ENCODE measurements at regions not wholly inside any gene's neighbourhood (a gene's known extent, or its start where the extent isn't known, plus 50 kb on each side); places are given as distances from the start of the nearest gene placed in this dataset.
"Not testable (repeated sequence)": the region's sequence is repeated elsewhere in the genome, so short reads cannot be mapped to it uniquely, and the experiment has no call there.

GRCh38 chr21:6428498-6429092, 4092.8 kb upstream of the TPTE start:
- H3K4me1 Mint-ChIP-seq; CTCF ChIA-PET; H3K9me3 Mint-ChIP-seq (ENCODE audit: low read depth); H3K36me3 Mint-ChIP-seq; H3K27me3 Mint-ChIP-seq; H3K27ac Mint-ChIP-seq; DNase-seq; ATAC-seq; H3K4me3 Mint-ChIP-seq: not testable (repeated sequence)

- CTCF ChIA-PET; H3K9me3 Mint-ChIP-seq (ENCODE audit: low read depth); ATAC-seq: not testable (repeated sequence)
Measured at GRCh38 chr21:6429924-6430323, 4091.5 kb upstream of the TPTE start.

GRCh38 chr21:6433149-6433548, 4088.2 kb upstream of the TPTE start:
- H3K27me3 Mint-ChIP-seq; H3K4me3 Mint-ChIP-seq; ATAC-seq; DNase-seq; H3K4me1 Mint-ChIP-seq; H3K9me3 Mint-ChIP-seq (ENCODE audit: low read depth); H3K36me3 Mint-ChIP-seq; CTCF ChIA-PET; H3K27ac Mint-ChIP-seq: not testable (repeated sequence)

More at GRCh38 chr21:6429924-6430323, 4091.5 kb upstream of the TPTE start:
- not testable (repeated sequence) for H3K27ac Mint-ChIP-seq, H3K4me1 Mint-ChIP-seq, H3K36me3 Mint-ChIP-seq, H3K27me3 Mint-ChIP-seq, H3K4me3 Mint-ChIP-seq, DNase-seq

GRCh38 chr21:6436205-6436604, 4085.2 kb upstream of the TPTE start:
- H3K4me3 Mint-ChIP-seq; DNase-seq; H3K4me1 Mint-ChIP-seq; H3K27ac Mint-ChIP-seq; ATAC-seq; CTCF ChIA-PET; H3K9me3 Mint-ChIP-seq (ENCODE audit: low read depth); H3K36me3 Mint-ChIP-seq; H3K27me3 Mint-ChIP-seq: not testable (repeated sequence)

GRCh38 chr21:6436971-6437833, 4084.2 kb upstream of the TPTE start:
- peak; percentile 50 for ATAC-seq

GRCh38 chr21:6437834-6438187, 4083.6 kb upstream of the TPTE start:
- DNase-seq; H3K27me3 Mint-ChIP-seq; H3K4me3 Mint-ChIP-seq; CTCF ChIA-PET; H3K36me3 Mint-ChIP-seq; H3K27ac Mint-ChIP-seq; H3K4me1 Mint-ChIP-seq; H3K9me3 Mint-ChIP-seq (ENCODE audit: low read depth): not testable (repeated sequence)
- peak; percentile 42 for ATAC-seq

More at GRCh38 chr21:6436971-6437833, 4084.2 kb upstream of the TPTE start:
- CTCF ChIA-PET; DNase-seq; H3K4me3 Mint-ChIP-seq; H3K9me3 Mint-ChIP-seq (ENCODE audit: low read depth); H3K4me1 Mint-ChIP-seq; H3K36me3 Mint-ChIP-seq; H3K27me3 Mint-ChIP-seq: not testable (repeated sequence)
- peak overlapping the region; percentile 77 for H3K27ac Mint-ChIP-seq

GRCh38 chr21:6439058-6439457, 4082.3 kb upstream of the TPTE start:
- CTCF ChIA-PET; H3K36me3 Mint-ChIP-seq; ATAC-seq; H3K4me1 Mint-ChIP-seq; H3K27me3 Mint-ChIP-seq; H3K9me3 Mint-ChIP-seq (ENCODE audit: low read depth); H3K27ac Mint-ChIP-seq; H3K4me3 Mint-ChIP-seq; DNase-seq: not testable (repeated sequence)

- ATAC-seq; H3K36me3 Mint-ChIP-seq; H3K9me3 Mint-ChIP-seq (ENCODE audit: low read depth); H3K4me1 Mint-ChIP-seq; H3K27ac Mint-ChIP-seq; H3K4me3 Mint-ChIP-seq; H3K27me3 Mint-ChIP-seq; CTCF ChIA-PET; DNase-seq: not testable (repeated sequence)
Measured at GRCh38 chr21:6454648-6455340, 4066.6 kb upstream of the TPTE start.

GRCh38 chr21:6456011-6456661, 4065.2 kb upstream of the TPTE start:
- H3K36me3 Mint-ChIP-seq; DNase-seq; H3K4me3 Mint-ChIP-seq; ATAC-seq; H3K9me3 Mint-ChIP-seq (ENCODE audit: low read depth); H3K27ac Mint-ChIP-seq; H3K4me1 Mint-ChIP-seq; CTCF ChIA-PET; H3K27me3 Mint-ChIP-seq: not testable (repeated sequence)

GRCh38 chr21:6459761-6460160, 4061.6 kb upstream of the TPTE start:
- DNase-seq; H3K36me3 Mint-ChIP-seq; ATAC-seq; H3K4me3 Mint-ChIP-seq; H3K27me3 Mint-ChIP-seq; H3K27ac Mint-ChIP-seq; H3K4me1 Mint-ChIP-seq; H3K9me3 Mint-ChIP-seq (ENCODE audit: low read depth); CTCF ChIA-PET: not testable (repeated sequence)

- not testable (repeated sequence) for H3K27me3 Mint-ChIP-seq
Measured at GRCh38 chr21:6461358-6461757, 4060.0 kb upstream of the TPTE start.

GRCh38 chr21:6464419-6464818, 4057.0 kb upstream of the TPTE start:
- H3K9me3 Mint-ChIP-seq (ENCODE audit: low read depth); H3K27ac Mint-ChIP-seq; ATAC-seq; H3K4me1 Mint-ChIP-seq; H3K4me3 Mint-ChIP-seq; H3K27me3 Mint-ChIP-seq; DNase-seq; CTCF ChIA-PET; H3K36me3 Mint-ChIP-seq: not testable (repeated sequence)

More at GRCh38 chr21:6461358-6461757, 4060.0 kb upstream of the TPTE start:
- H3K9me3 Mint-ChIP-seq (ENCODE audit: low read depth); CTCF ChIA-PET; H3K27ac Mint-ChIP-seq; H3K36me3 Mint-ChIP-seq; ATAC-seq; H3K4me3 Mint-ChIP-seq; H3K4me1 Mint-ChIP-seq; DNase-seq: not testable (repeated sequence)

GRCh38 chr21:6466081-6466698, 4055.2 kb upstream of the TPTE start:
- DNase-seq; H3K4me1 Mint-ChIP-seq; H3K4me3 Mint-ChIP-seq; H3K27ac Mint-ChIP-seq; H3K36me3 Mint-ChIP-seq; H3K27me3 Mint-ChIP-seq; CTCF ChIA-PET; ATAC-seq; H3K9me3 Mint-ChIP-seq (ENCODE audit: low read depth): not testable (repeated sequence)

Measured in activated CD8-positive, alpha-beta memory T cell treated with anti-CD3 and anti-CD28 coated beads, Interleukin-2, amount 10 ng/mL, durations not matched to agents 7 days and 5 days (primary cell).